B cell (primary cell): ENCODE measurements at regions not wholly inside any gene's neighbourhood (a gene's known extent, or its start where the extent isn't known, plus 50 kb on each side); places are given as distances from the start of the nearest gene placed in this dataset.

Experiments
- ATAC-seq: fragments of 200-7000 bp; cut with Tn5 transposase; one replicate; pipeline ENCODE4 v1.10.0; 2021; ENCODE audit warnings: low read depth, mild to moderate bottlenecking, moderate number of reproducible peaks, moderate library complexity
- CTCF ChIA-PET: fragments of 350-600 bp; sonication (Branson Sonifier 250); formaldehyde crosslinking; loops from one replicate; lab custom pipeline; 2021; ENCODE audit warnings: antibody characterized with exemption, inconsistent platforms; lab: Charles Lee
- POLR2A ChIA-PET: fragments of 350-600 bp; sonication (Branson Sonifier 250); formaldehyde crosslinking; loops from one replicate; lab custom pipeline; 2021; ENCODE audit warnings: antibody characterized with exemption; lab: Charles Lee
- DNase-seq: peaks from one replicate; pipeline ENCODE4 v3.0.0; 2013
- H2AFZ ChIP-seq: 2 replicates; pipeline ENCODE4 v1.6.1; 2012; ENCODE audit warnings: mild to moderate bottlenecking, low read depth, low read length; ENCODE audit not compliant: insufficient read depth, poor library complexity, severe bottlenecking
- H3K27ac ChIP-seq, 2 donors: 1 replicate in 1 of 2; 2 replicates in 1 of 2; pipeline ENCODE4 v1.5.1; 2012 to 2013; ENCODE audit warnings: low read length in 2 of 2, mild to moderate bottlenecking in 2 of 2, moderate library complexity in 1 of 2
- H3K27me3 ChIP-seq, 4 experiments: fragments of 200-600 bp in 1 of 4; sonication (generic) in 1 of 4; replicated peaks in 1 of 4; 1 replicate in 2 of 4; 2 replicates in 2 of 4; pipeline versions ENCODE4 v1.6.1 to v1.7.0; 2013 to 2016; ENCODE audit warnings: low read length in 3 of 4, mild to moderate bottlenecking in 2 of 4, mixed read lengths in 1 of 4, moderate library complexity in 1 of 4; ENCODE audit not compliant: insufficient read depth in 4 of 4, control insufficient read depth in 3 of 4; ENCODE audit errors: control extremely low read depth in 1 of 4
- H3K36me3 ChIP-seq, 2 experiments: replicated peaks in 1 of 2; 1 replicate in 1 of 2; 2 replicates in 1 of 2; pipeline versions ENCODE4 v1.6.1 to v1.7.1; 2013; ENCODE audit warnings: low read length in 1 of 2; ENCODE audit not compliant: insufficient read depth in 2 of 2, control insufficient read depth in 1 of 2; ENCODE audit errors: control extremely low read depth in 1 of 2, extremely low read depth in 1 of 2
- H3K4me1 ChIP-seq, 2 donors: fragments of 200-600 bp in 1 of 2; sonication (generic) in 1 of 2; 1 replicate in 1 of 2; 2 replicates in 1 of 2; pipeline versions ENCODE4 v1.5.1 to v1.6.1; 2013 to 2017; ENCODE audit warnings: low read length in 2 of 2; ENCODE audit not compliant: control insufficient read depth in 2 of 2, insufficient read depth in 2 of 2
- H3K4me2 ChIP-seq: replicated peaks from 2 replicates; pipeline ENCODE3; 2012; ENCODE audit warnings: mild to moderate bottlenecking, low read depth, low read length; ENCODE audit not compliant: poor library complexity, severe bottlenecking
- H3K4me3 ChIP-seq, 5 experiments: fragments of 200-600 bp in 1 of 5; sonication (generic) in 1 of 5; 1 replicate in 3 of 5; 2 replicates in 2 of 5; pipeline versions ENCODE4 v1.5.1 to v1.7.0; 2011 to 2016; ENCODE audit warnings: low read length in 4 of 5, mild to moderate bottlenecking in 4 of 5, low read depth in 2 of 5, control low read depth in 1 of 5, moderate library complexity in 1 of 5; ENCODE audit not compliant: insufficient read depth in 1 of 5; ENCODE audit errors: control extremely low read depth in 1 of 5, extremely low read depth in 1 of 5
- H3K79me2 ChIP-seq: fragments of 200-600 bp; sonication (generic); one replicate; pipeline ENCODE4 v1.6.0; 2016; ENCODE audit warnings: low read length; ENCODE audit not compliant: control insufficient read depth, insufficient read depth
- H3K9ac ChIP-seq: fragments of 200-600 bp; sonication (generic); 2 replicates; pipeline ENCODE4 v1.6.1; 2017; ENCODE audit warnings: mild to moderate bottlenecking, low read length, moderate library complexity
- H3K9me3 ChIP-seq, 3 donors: one replicate each; pipeline versions ENCODE4 v1.6.1 to v1.7.1; 2013; ENCODE audit warnings: low read length in 2 of 3; ENCODE audit not compliant: control insufficient read depth in 2 of 3, insufficient read depth in 1 of 3; ENCODE audit errors: control extremely low read depth in 1 of 3
- H4K20me1 ChIP-seq: 2 replicates; pipeline ENCODE4 v1.6.0; 2012; ENCODE audit warnings: mild to moderate bottlenecking, low read length; ENCODE audit not compliant: insufficient read depth, control insufficient read depth, poor library complexity, severe bottlenecking
- H3K27ac Mint-ChIP-seq: one replicate; pipeline ENCODE4 v1.8.0; 2021; ENCODE audit warnings: mixed read lengths
- H3K27me3 Mint-ChIP-seq: one replicate; pipeline ENCODE4 v1.8.0; 2021; ENCODE audit warnings: mixed read lengths
- H3K4me1 Mint-ChIP-seq: one replicate; pipeline ENCODE4 v1.8.0; 2021; ENCODE audit warnings: mixed read lengths
- H3K4me3 Mint-ChIP-seq: one replicate; pipeline ENCODE4 v1.8.0; 2021; ENCODE audit warnings: mixed read lengths
- H3K9me3 Mint-ChIP-seq: one replicate; pipeline ENCODE4 v1.8.0; 2022; ENCODE audit warnings: mixed read lengths; ENCODE audit not compliant: insufficient read depth
- CTCF ChIP-seq: fragments of 200-600 bp; IDR thresholded peaks from one replicate; pipeline ENCODE4 v1.8.0; 2022; ENCODE audit warnings: antibody characterized with exemption, mild to moderate bottlenecking
- EZH2 ChIP-seq: IDR thresholded peaks from 2 replicates; pipeline ENCODE4 v1.6.1; 2012; ENCODE audit warnings: borderline replicate concordance, low read depth, mild to moderate bottlenecking, moderate library complexity, low read length; ENCODE audit not compliant: insufficient read depth, poor library complexity, severe bottlenecking
- WGBS: methylation state at CpG from one replicate; pipeline ENCODE4 v1.1.5; 2013; ENCODE audit warnings: missing lambda C conversion rate; ENCODE audit not compliant: insufficient coverage; 5-methylcytosine and 5-hydroxymethylcytosine counted together
- intact Hi-C: fragments of 100-400 bp; cut with micrococcal nuclease; formaldehyde crosslinking; loops from one replicate; pipeline ENCODE4 v1.10.0; 2022

- Mint-ChIP-seq H3K9me3 (no peaks in the 10 kb centered on the region), H3K4me3 (no peak overlapping the region), H3K27me3 (no peaks in the 10 kb centered on the region), H3K4me1 (no peaks in the 10 kb centered on the region), H3K27ac (no peak overlapping the region)
- Histone ChIP-seq H2AFZ (no peak overlapping the region), H3K9ac (no peak overlapping the region), H3K36me3 (no peaks in the 10 kb centered on the region), H3K27ac (no peak overlapping the region), H3K27me3 (no peaks in the 10 kb centered on the region), H3K4me3 (no peak overlapping the region), H3K4me1 (no peaks in the 10 kb centered on the region), H3K79me2 (no peaks in the 10 kb centered on the region), H3K4me2 (no peak overlapping the region), H4K20me1 (no peaks in the 10 kb centered on the region), H3K9me3 (no peaks in the 10 kb centered on the region)
- no peak for DNase-seq
- CTCF ChIA-PET, result no interaction called here
- no peak for ATAC-seq
- intact Hi-C loops, result no loop called here
- no CpG with 5 or more reads among the region's 2 CpGs for WGBS
- POLR2A ChIA-PET, result no interaction called here
- TF ChIP-seq CTCF (no peak), EZH2 (no peak)
Measured at GRCh38 chr2:51290725-51291124, 258.8 kb upstream of the NRXN1 start.

- CTCF ChIA-PET, result no interaction called here
- Histone ChIP-seq H3K4me3 (no peak overlapping the region), H3K27ac (no peak overlapping the region), H4K20me1 (no peaks in the 10 kb centered on the region), H3K4me2 (no peak overlapping the region), H3K27me3 (no peaks in the 10 kb centered on the region), H2AFZ (no peak overlapping the region), H3K79me2 (no peaks in the 10 kb centered on the region), H3K36me3 (no peaks in the 10 kb centered on the region), H3K4me1 (no peaks in the 10 kb centered on the region), H3K9ac (no peak overlapping the region), H3K9me3 (no peaks in the 10 kb centered on the region)
- DNase-seq, result no peak
- WGBS, result no CpG with 5 or more reads among the region's 1 CpG
- POLR2A ChIA-PET, result no interaction called here
- intact Hi-C loops, result no loop called here
- TF ChIP-seq CTCF (no peak), EZH2 (no peak)
- no peaks in the 10 kb centered on the region for H3K27me3 Mint-ChIP-seq
- no peak for ATAC-seq
- no peak overlapping the region for H3K4me3 Mint-ChIP-seq
- H3K9me3 Mint-ChIP-seq, result no peaks in the 10 kb centered on the region
- no peaks in the 10 kb centered on the region for H3K4me1 Mint-ChIP-seq
- H3K27ac Mint-ChIP-seq, result no peak overlapping the region
Measured at GRCh38 chr2:51289045-51289444, 257.1 kb upstream of the NRXN1 start.
